ENCODE measurements at regions not wholly inside any gene's neighbourhood (a gene's known extent, or its start where the extent isn't known, plus 50 kb on each side); places are given as distances from the start of the nearest gene placed in this dataset.

DNA sequence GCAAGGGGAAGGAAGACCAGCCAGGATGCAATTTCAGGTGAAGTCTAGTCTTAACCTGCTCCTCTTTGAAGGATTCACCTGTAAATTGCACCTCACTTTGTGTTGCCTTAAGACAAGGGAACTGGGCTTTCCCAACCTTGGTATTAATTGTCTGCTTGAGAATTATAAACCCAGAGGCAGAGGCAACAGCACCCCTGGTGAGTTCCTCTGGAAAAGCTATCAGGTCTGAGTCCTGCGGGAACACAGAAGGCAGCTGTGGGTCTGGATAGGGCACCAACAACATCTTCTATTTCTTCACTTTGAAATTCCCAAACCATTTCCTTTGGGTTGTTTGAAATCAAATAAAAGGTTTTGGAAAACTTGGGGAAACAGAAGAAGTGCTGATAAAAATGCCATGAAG, 109.2 kb upstream of the NPY2R start:
- Histone ChIP-seq H3K27ac (no peak overlapping the region), H3K9me3 (replicated peaks in 1 of 11) (no peaks in the 10 kb centered on the region), H3K9ac (no peak overlapping the region), H3K4me1 (no peaks in the 10 kb centered on the region), H3K4me2 (no peak overlapping the region), H4K20me1 (no peaks in the 10 kb centered on the region), H3K36me3 (no peaks in the 10 kb centered on the region), H3K27me3 (no peaks in the 10 kb centered on the region), H3K4me3 (no peak overlapping the region)
- no peak for TF ChIP-seq Cebpa-rat (IDR thresholded peaks at IDR 0.05)

DNA sequence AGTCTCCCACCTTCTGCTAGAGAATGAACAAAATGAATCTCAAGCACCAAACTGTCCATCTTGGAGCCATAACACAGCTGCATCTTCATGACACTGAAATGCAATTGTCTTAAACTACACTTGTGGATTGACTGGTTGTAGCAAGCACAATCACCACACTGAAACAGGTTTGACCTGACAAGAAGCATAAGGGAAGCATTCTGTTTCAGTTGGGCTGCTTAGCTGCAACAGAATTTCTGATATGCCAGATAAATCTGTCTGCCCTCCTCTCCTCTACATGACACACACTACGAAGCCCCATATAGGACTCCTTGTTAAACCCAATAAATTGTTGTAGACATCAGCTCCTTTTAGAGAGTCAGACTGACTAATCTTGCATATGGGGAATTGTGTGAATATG, 101.8 kb upstream of the NPY2R start:
- H3K27me3 ChIP-seq = no peaks in the 10 kb centered on the region
- no peak for TF ChIP-seq Cebpa-rat (IDR thresholded peaks at IDR 0.05)
- H4K20me1 ChIP-seq = no peaks in the 10 kb centered on the region
- no peaks in the 10 kb centered on the region for H3K9me3 ChIP-seq (replicated peaks in 1 of 11)
- no peaks in the 10 kb centered on the region for H3K36me3 ChIP-seq
- no peak overlapping the region for H3K4me3 ChIP-seq
- no peak overlapping the region for H3K4me2 ChIP-seq
- no peak overlapping the region for H3K9ac ChIP-seq
- H3K27ac ChIP-seq = no peak overlapping the region
- no peaks in the 10 kb centered on the region for H3K4me1 ChIP-seq

DNA sequence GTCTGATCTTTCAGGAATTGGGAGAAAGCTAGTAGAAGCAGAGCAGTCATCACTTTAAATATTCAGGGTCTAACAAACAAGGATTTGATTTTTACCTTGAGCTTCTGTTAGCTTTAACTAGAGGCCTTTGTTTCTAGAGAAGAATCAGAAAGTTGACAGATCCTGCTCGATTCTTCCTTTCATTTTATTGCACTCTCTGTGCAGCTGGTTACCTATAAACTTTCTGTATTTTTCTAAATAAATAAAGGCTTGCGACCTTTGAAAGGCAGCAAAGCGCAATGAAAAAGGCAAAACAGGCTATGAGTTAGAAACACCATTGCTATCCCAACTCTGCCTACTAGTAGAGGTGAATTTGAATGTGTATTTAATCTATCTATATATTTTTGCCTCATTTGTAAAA, 101.4 kb upstream of the NPY2R start:
- no peak overlapping the region for H3K27ac ChIP-seq
- no peaks in the 10 kb centered on the region for H4K20me1 ChIP-seq
- no peaks in the 10 kb centered on the region for H3K36me3 ChIP-seq
- H3K4me2 ChIP-seq = no peak overlapping the region
- H3K4me3 ChIP-seq = no peak overlapping the region
- no peaks in the 10 kb centered on the region for H3K4me1 ChIP-seq
- H3K9me3 ChIP-seq (replicated peaks in 1 of 11) = no peaks in the 10 kb centered on the region
- no peak overlapping the region for H3K9ac ChIP-seq
- no peaks in the 10 kb centered on the region for H3K27me3 ChIP-seq
- TF ChIP-seq Cebpa-rat (IDR thresholded peaks at IDR 0.05) = no peak

DNA sequence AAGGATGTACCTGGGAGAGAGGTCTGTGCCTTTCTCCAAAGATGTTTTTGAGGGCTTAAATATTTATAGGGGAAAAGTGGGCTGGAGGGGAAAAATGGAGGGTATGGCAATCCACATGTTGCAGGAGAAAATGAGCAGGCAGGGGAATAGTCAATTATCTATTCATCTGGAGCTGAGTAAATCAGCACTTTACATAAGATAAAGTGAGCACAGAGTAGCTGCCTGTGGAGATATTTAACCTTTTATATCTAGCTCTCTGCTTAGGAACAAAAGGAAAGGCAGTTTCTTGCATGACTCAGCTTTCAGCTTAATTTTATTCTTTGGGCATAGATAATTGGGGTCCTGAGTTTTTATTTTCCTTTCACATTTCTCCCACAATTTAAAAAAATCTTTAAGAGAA, 93.6 kb upstream of the NPY2R start:
- Histone ChIP-seq H3K27ac (no peak overlapping the region), H3K4me2 (no peak overlapping the region), H3K9me3 (replicated peaks in 1 of 11) (peaks cover 13 to 22% (median 19%) of the 10 kb centered on the region in 11 experiments), H3K4me3 (no peak overlapping the region), H3K4me1 (no peaks in the 10 kb centered on the region), H3K36me3 (no peaks in the 10 kb centered on the region), H3K27me3 (no peaks in the 10 kb centered on the region), H4K20me1 (no peaks in the 10 kb centered on the region), H3K9ac (no peak overlapping the region)
- TF ChIP-seq Cebpa-rat (IDR thresholded peaks at IDR 0.05) = no peak

DNA sequence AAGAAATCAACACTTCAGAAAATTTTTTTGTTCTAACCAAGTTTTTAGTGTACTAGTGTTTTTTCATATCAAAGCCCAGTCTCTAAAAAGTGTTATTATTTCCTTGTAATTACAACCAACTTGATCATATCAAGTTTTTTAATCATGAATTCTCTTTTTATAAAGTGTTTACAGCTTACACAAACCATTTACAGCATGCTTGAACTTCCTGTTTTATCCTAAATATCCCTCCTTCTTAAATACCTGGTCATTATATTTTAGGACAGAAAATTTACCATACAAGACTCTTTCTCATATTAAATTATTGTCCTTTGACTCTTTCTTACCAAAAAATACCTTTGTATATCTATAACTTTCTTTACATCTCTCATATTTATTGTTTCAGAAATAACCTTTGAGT, 89.4 kb upstream of the NPY2R start:
- Histone ChIP-seq H3K27me3 (no peaks in the 10 kb centered on the region), H4K20me1 (no peaks in the 10 kb centered on the region), H3K36me3 (no peaks in the 10 kb centered on the region), H3K27ac (no peak overlapping the region), H3K9me3 (replicated peaks in 1 of 11) (peaks cover 12 to 22% (median 15%) of the 10 kb centered on the region in 11 experiments; a peak in 21 of 22 replicates), H3K4me2 (no peak overlapping the region), H3K4me1 (no peaks in the 10 kb centered on the region), H3K9ac (no peak overlapping the region), H3K4me3 (no peak overlapping the region)
- TF ChIP-seq Cebpa-rat (IDR thresholded peaks at IDR 0.05) = no peak

DNA sequence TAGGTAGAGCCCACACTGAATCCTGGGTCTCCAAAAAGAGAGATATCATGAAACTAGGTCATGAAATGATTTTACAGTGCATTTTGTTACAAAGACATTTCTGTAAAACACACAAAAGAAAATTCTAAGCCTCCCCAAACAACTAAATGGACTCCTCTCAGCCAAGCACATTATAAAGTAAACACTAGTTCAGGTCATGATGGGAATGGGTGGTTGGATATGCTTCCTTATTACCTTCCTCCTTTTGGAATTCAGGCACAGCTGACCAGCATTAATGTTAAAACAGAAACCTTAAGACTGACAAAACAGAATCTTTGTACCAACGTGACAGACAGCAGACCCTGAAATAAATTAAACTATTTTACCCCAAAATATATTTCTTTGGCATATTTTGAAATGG, 87.9 kb upstream of the NPY2R start:
- Histone ChIP-seq H3K27me3 (no peaks in the 10 kb centered on the region), H3K9ac (no peak overlapping the region), H3K4me3 (no peak overlapping the region), H3K4me2 (no peak overlapping the region), H3K36me3 (no peaks in the 10 kb centered on the region), H3K9me3 (replicated peaks in 1 of 11) (peaks cover 12 to 22% (median 15%) of the 10 kb centered on the region in 11 experiments; a peak in 21 of 22 replicates), H3K4me1 (no peaks in the 10 kb centered on the region), H4K20me1 (no peaks in the 10 kb centered on the region), H3K27ac (no peak overlapping the region)
- TF ChIP-seq Cebpa-rat (IDR thresholded peaks at IDR 0.05) = no peak

DNA sequence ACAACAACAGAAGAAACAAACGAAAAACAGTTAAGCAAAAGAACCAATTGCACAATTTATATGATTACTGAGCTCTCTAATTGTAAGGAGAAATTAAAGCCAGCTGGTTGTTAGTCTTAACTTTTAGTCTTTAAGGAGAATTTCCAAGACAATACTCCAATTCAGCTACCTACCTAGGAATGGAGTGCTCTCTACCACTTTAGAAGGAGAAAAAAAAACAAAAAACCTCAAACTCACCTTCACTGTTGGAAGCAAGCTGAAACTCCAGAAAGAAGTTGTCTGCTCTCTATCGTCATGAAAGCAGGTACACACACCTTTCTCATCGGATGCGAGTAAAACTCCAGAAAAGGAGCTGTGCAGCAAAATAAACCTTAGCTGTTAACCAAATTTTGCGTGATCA, 86.1 kb upstream of the NPY2R start:
- H3K36me3 ChIP-seq = no peaks in the 10 kb centered on the region
- H3K27ac ChIP-seq = no peak overlapping the region

DNA sequence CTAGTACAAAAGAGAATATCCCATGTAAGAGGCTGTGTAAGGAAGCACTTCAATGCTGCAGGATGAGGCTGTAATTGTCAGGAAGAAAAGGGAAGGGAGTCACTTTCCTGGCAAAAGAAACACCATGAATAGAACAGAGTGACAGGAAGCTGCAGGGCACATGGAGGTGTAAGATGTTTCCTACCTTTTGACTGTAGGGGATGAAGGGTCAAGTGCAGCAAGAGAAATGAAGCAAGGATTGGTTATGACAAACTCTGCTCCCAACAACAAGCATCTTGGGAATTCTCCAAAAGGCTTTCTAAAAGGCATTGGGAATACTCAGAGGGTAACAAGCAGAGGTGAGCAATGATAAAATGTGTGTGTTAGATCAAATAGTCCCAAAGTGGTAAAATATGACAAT, 74.3 kb upstream of the NPY2R start:
- no peaks in the 10 kb centered on the region for H4K20me1 ChIP-seq
- no peak for TF ChIP-seq Cebpa-rat (IDR thresholded peaks at IDR 0.05)
- no peak overlapping the region for H3K4me2 ChIP-seq

More for the DNA sequence above, 86.1 kb upstream of the NPY2R start:
- no peaks in the 10 kb centered on the region for H3K4me1 ChIP-seq
- no peaks in the 10 kb centered on the region for H4K20me1 ChIP-seq
- no peak overlapping the region for H3K9ac ChIP-seq
- peaks cover 12 to 22% (median 15%) of the 10 kb centered on the region in 11 experiments; a peak in 21 of 22 replicates for H3K9me3 ChIP-seq (replicated peaks in 1 of 11)
- H3K27me3 ChIP-seq = no peaks in the 10 kb centered on the region
- H3K4me2 ChIP-seq = no peak overlapping the region
- no peak overlapping the region for H3K4me3 ChIP-seq
- no peak for TF ChIP-seq Cebpa-rat (IDR thresholded peaks at IDR 0.05)

DNA sequence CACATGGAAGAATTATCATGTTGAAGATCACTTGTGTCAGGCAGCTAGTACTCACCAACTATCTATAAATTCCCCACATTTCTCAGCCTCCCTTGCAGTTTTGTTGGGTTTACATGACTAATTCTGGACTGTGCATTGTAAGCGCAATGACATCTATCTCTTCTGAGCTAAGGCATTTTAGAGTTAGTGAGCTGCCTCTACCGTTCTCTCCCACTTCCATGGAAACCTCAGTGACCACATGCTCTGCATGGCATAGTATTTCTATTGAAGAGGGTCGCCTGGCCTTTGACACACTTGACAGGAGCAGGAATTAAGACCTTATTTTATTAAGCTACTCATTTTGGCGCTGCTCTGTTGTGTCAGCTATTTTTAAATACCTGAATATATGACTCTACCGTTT, 67.5 kb upstream of the NPY2R start:
- Histone ChIP-seq H3K4me3 (no peak overlapping the region), H3K27me3 (no peaks in the 10 kb centered on the region), H3K36me3 (no peaks in the 10 kb centered on the region), H4K20me1 (no peaks in the 10 kb centered on the region), H3K27ac (no peak overlapping the region), H3K9ac (no peak overlapping the region), H3K4me2 (no peak overlapping the region), H3K4me1 (no peaks in the 10 kb centered on the region), H3K9me3 (replicated peaks in 1 of 11) (no peaks in the 10 kb centered on the region)
- TF ChIP-seq Cebpa-rat (IDR thresholded peaks at IDR 0.05) = no peak

More for the DNA sequence above, 74.3 kb upstream of the NPY2R start:
- H3K36me3 ChIP-seq = no peaks in the 10 kb centered on the region
- H3K4me1 ChIP-seq = no peaks in the 10 kb centered on the region
- no peak overlapping the region for H3K27ac ChIP-seq
- no peaks in the 10 kb centered on the region for H3K27me3 ChIP-seq
- H3K4me3 ChIP-seq = no peak overlapping the region
- no peaks in the 10 kb centered on the region for H3K9me3 ChIP-seq (replicated peaks in 1 of 11)
- no peak overlapping the region for H3K9ac ChIP-seq

DNA sequence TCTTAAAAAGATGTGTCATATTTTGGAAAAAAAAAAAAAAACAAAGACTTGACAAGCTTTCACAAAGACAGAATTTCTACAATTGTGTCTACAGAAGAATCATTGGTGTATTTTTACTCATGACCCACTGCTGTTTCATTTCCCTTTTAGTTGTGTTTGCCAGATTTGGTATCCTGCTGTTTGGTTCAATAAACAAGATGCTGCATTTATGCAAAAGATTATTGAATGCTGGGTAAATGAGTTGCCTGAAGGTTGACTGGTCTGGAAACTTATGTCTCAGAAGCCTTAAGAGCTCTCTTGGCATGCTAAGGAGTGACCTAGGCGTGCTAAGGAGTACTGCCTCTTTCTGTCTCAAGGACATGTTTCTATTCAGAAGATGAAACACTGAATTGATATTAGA, 64.9 kb upstream of the NPY2R start:
- Histone ChIP-seq H3K9ac (no peak overlapping the region), H4K20me1 (no peaks in the 10 kb centered on the region), H3K4me3 (no peak overlapping the region), H3K9me3 (replicated peaks in 1 of 11) (no peaks in the 10 kb centered on the region), H3K36me3 (no peaks in the 10 kb centered on the region), H3K27ac (no peak overlapping the region), H3K27me3 (no peaks in the 10 kb centered on the region), H3K4me1 (no peaks in the 10 kb centered on the region), H3K4me2 (no peak overlapping the region)
- TF ChIP-seq Cebpa-rat (IDR thresholded peaks at IDR 0.05) = no peak
